Right kidney (tissue), 1 donor: ENCODE measurements at regions not wholly inside any gene's neighbourhood (a gene's known extent, or its start where the extent isn't known, plus 50 kb on each side); places are given as distances from the start of the nearest gene placed in this dataset.
A peak's percentile ranks its signal among the peaks of the same experiment; 100 is the strongest.

ENCODE experiments used
- DNase-seq: peaks from one replicate; pipeline ENCODE4 v3.0.0-alpha.2; 2016

GRCh38 chr3:135869439-135870105, 96.0 kb upstream of the PPP2R3A start:
- no peak for DNase-seq

DNA sequence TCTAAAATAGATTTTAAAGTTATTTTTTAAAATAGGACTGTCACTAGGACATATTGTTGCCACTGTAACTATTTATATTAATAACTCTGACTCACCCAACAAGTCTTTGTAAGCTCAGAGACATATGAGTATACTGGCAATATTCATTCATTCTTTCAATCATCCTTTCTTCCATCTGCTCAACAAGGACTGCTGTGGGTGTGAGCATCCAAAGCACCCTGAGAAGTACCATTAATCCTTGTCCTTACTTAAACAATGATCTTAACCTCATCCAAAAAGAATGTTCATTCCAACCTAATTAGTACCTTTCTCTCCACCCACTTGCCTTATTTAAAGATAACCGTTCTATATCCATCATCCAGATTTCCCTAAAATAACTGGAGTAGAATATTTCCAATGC, 94.2 kb upstream of the PPP2R3A start:
- DNase-seq = no peak

DNA sequence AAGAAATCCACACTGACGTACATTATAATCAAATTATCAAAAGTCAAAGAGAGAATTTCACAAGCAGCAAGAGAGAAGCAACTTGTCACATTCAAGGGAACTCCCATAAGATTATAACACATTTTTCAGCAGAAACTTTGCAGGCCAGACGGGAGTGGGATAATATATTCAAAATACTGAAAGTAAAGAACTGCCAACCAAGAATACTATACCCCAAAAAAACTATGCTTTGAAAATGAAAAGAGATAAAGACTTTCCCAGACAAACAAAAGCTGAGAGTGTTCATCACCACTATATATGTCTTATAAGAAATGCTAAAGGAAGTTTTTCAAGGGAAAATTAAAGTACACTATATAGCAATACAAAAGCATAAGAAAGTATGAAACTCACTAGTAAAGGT, 91.5 kb upstream of the PPP2R3A start:
- DNase-seq = no peak

- no peak for DNase-seq
Measured at GRCh38 chr3:135878501-135878900, 87.0 kb upstream of the PPP2R3A start.

DNA sequence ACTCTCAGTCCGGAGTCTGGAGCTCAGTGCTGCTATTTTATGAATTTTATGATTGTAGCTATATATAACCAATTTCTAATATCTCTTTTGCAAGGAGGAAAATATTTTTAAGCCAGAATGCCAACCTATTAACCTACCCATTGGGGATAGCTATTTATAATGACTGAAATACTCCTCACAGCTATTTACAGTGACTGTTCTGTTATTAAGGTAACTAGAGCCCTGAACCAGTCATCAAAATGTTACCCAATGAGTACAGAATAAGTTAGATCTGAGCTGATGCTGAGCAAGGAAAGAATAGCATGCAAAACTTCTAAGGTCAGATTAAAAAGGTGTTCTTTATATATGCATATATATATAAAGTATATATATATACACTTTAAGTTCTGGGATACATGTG, 79.6 kb upstream of the PPP2R3A start:
- no peak for DNase-seq

- no peak for DNase-seq
Measured at GRCh38 chr3:135887220-135887619, 78.3 kb upstream of the PPP2R3A start.

- no peak for DNase-seq
Measured at GRCh38 chr3:135889443-135889842, 76.1 kb upstream of the PPP2R3A start.

DNA sequence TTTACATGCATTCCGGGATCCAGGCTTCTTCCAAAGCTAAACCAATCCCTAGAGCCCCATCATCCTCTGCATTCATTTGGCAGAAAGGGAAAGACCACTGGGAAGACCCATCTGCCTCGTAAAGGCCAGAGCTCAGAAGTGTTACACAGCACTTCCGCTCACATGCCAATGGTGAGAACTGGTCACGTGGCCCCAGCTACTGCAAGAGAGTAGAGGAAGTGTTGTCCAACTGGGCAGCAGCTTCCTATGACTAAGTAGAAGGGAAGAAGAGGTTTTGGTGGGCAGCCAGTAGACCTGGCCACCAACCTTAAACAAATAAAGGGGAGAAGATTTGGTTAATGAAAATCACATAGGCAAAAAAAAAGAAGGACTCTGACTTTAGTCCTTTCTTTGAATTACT, 74.4 kb upstream of the PPP2R3A start:
- DNase-seq = no peak

DNA sequence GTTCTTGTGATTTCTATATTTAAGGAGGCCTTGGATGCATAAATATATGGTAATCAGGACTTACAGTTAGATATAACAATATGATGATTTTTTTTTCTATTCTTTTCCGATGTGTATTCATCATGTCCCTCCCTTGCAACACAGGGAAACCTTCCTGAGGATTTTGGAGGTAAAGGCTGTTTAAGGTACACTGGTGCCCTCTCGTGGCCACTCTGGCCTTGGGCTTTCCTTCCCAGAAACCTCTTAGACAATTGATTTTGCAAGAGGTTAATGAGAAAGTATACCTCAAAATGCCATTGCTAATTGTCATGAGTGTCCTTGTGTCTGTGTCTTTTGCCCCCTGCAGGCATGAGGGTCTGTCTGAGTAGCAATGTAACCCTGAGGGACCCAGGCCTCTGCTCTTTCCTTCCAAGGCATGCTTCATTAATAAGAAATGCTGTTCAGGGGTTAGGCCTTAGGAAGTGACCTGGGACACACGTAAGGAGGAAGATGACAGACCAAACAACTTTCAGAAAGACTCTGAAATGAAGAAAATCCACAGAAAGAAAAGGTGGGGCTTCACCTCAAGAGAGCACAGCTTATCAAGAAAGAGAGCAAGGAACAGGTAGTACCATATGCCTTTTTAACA, 70.3 kb upstream of the PPP2R3A start:
- peak; percentile 39 for DNase-seq

DNA sequence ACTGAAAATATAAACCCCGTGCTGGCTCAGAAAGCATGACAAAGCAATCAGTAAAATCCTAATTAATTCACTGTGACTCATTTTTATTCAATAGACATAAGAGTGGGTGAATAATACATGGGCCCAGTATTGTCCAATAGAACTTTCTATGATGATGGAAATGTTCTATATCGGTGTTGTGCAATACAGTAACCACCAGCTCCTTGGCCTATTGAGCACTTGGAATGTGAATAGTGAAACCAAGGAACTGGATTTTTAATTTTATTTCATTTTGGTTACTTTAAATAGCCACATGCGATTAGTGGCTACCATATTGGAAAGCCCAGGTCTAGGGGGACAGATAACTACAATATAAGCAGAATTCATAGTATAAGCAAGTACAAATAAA, 69.8 kb upstream of the PPP2R3A start:
- DNase-seq = no peak

DNA sequence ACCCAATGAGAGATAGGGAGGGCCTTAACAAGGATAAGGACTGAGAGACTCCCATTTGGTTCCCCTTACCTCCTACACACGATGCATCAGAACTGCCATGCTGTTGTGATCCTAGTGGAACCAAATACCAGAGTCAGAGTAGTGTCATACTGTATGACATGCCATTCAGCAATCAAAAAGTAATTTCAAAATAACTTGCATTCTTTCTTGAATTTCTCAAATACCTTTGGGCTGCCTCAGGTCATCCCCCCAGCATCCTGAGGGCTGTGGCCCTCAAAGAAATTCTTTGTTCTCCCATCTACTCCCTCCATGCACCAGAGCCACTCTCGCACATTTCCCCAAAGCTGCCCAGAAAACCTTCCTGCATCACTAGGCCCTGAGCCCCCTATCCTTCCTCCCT, 68.9 kb upstream of the PPP2R3A start:
- no peak for DNase-seq

- DNase-seq = no peak
Measured at GRCh38 chr3:135897715-135898114, 67.8 kb upstream of the PPP2R3A start.

- no peak for DNase-seq
Measured at GRCh38 chr3:135898774-135899173, 66.8 kb upstream of the PPP2R3A start.

DNA sequence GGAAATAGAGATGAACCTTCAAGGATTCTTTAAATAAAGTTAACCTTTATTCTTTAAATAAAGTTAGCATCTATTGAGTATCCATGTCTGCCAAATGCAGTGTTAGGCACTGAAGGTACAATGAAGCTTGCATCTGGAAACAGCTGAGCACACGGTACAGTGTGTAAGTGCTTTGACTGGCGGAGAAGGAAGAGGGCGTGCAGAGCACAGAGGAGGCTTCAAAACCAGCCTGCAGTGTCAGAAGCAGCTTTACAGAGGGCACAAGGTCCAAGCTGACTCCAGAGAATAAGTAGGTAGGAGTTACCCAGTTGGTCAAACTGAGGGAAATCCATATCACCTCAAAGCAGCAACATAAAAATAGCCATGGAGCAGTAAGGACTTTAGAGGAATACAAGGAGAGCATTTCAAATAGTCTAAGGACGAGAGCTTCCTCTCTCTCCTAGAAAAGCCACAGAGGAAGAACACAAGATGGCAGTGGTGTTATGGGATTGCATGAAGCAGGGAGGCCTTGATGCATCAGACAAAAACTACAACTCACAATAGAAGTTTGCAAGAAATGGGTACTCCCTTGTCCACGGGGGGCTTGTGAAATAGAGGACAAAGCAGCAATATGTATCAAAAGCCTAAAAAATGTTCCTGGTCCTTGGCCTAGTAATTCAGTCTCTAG, 60.3 kb upstream of the PPP2R3A start:
- DNase-seq = no peak

DNA sequence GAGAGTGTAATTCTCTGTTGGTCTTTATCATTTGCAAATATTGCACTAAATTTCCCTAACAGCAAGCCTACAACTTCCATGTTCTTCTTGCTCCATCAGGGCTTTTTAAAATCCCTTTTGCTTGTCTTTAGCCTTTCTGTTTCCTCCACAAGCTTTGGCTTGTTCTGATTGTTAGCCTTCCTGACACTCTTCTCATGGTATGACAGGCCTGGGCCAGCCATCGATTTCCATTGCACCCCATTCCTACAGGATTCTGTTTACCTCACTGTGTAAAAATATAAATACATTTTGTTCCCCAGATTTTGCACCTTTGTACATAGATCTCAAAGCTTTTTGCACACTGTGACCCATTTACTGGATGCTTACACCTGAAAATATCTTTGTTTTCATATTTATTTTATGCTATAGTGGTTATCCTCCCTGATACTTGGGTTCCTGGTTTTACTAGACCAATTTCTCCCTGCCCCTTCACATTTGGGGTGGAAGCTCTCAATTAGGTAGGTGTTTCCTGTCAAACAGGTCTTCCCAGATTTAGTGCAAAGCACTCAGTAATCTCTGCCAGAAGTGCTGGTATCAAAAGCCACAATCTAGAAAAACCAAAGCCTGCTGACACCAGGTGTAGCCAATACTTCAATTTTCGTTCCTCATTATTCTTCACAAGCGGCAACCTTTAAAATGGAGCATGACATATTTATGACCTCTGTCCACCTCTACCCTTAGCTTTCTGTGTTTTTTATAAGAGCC, 57.9 kb upstream of the PPP2R3A start:
- no peak for DNase-seq

GRCh38 chr3:135908225-135908624, 57.3 kb upstream of the PPP2R3A start:
- no peak for DNase-seq

GRCh38 chr3:135908737-135909136, 56.8 kb upstream of the PPP2R3A start:
- DNase-seq = no peak

GRCh38 chr3:135911110-135911509, 54.4 kb upstream of the PPP2R3A start:
- DNase-seq = no peak

- no peak for DNase-seq
Measured at GRCh38 chr3:135915206-135915605, 50.3 kb upstream of the PPP2R3A start.
